GM18511 (cell line): ENCODE measurements at regions not wholly inside any gene's neighbourhood (a gene's known extent, or its start where the extent isn't known, plus 50 kb on each side); places are given as distances from the start of the nearest gene placed in this dataset.

Source experiments
- ATAC-seq: cut with Tn5 transposase; IDR thresholded peaks from one replicate; pipeline ENCODE4 v1.9.1; 2021; ENCODE audit warnings: mild to moderate bottlenecking, moderate library complexity; ENCODE audit not compliant: unreplicated experiment

DNA sequence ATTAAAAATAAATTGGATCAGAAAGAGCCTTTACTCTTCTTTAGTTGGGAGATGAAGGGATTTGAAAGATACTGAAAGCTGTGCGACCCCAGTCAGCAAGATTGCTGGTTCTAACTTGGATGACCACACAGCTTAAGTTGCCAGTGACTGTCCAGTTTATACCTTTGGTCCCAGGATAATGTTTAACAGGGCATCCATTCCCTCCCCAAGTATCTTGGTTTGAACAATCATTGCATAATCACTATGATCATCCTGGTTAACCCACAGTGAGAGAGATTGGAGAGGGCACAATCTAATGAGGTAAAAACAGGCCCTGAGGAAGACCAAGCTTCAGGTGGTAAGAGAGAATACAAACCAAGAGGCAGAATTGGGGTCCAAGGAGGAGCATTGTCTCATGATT, 798.3 kb downstream of the MAFB start:
- ATAC-seq, result no peak

DNA sequence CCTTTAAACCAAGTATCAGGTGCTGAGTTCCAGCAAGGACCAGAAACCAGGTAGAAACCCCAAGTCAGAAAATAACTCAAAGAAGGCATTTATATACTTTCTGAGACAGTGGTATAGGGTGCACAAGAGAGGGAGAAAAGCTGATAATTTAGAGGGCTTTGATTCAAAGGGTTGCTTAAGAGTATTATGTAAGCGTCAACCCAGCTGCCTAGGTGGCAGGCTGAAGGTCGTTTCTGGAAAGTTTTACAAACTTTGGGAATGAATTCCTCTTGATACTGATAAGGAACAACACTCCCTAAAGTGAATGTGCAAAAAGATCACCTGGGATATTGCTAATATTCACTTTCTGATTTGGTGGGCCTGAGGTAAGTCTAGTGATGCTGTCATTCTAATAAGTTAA, 800.7 kb downstream of the MAFB start:
- ATAC-seq, result no peak

- ATAC-seq, result no peak
These were observed 802.3 kb downstream of the MAFB start for GRCh38 chr20:39886650-39887190.

- no peak for ATAC-seq
These were observed 802.9 kb downstream of the MAFB start for GRCh38 chr20:39885975-39886649.

GRCh38 chr20:39882806-39883205, 806.2 kb downstream of the MAFB start:
- ATAC-seq, result no peak

- ATAC-seq, result no peak
These were observed 808.1 kb downstream of the MAFB start for GRCh38 chr20:39880890-39881289.

DNA sequence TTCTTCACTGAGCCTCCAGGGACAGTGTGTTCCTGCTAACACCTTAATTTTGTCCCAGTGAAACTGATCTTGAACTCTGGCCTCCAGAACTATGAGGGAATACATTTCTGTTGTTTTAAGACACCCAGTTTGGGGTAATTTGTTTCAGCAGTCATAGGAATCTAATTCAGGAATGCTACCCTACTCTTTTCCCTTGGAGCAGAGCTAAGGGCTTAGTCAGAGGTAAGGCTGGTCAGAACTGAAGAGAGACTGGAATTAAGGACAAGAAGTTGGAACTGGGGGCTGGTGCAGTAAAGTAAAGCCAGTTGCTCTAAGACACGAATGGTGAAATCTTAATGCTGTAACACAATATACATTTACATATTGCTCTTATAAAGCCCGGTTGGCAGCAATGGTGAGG, 809.7 kb downstream of the MAFB start:
- ATAC-seq, result no peak

GRCh38 chr20:39878809-39879208, 810.2 kb downstream of the MAFB start:
- no peak for ATAC-seq

DNA sequence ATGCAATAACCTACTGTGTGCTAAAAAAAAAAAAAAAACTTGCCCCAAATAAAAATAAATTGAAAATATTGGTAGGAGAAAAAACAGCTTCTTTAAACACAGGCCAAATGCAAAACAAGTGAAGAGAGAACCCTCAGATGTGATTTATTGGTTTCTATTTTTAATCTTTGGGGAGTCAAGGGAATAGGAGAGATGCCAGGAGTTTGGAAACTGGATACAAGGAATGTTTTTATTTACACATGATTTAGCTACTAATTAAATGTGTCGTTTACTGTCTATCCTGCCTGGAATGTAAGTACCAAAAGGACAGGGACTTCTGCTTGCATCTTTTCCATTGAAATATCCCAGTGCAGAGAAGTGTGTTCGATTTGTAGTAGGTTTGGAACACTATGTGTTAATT, 810.7 kb downstream of the MAFB start:
- no peak for ATAC-seq

DNA sequence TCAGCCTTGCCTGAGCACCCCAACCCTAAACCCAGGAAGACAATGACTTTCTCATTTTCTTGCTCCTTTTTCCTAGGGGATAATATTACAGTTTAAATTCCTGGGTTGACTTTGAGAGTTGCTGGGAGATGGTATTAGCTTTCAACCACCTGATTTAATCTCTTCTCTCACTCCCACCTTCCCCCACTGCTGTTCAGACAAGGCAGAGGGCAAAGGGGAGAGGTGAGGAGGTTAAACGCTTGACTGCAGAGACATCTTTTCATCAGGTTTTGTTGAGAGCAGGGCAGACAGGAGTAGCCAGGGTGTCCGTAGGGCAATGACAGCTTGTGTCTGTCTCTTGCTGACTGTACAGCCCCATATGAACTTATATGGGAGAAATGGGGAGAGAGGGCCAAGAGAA, 811.2 kb downstream of the MAFB start:
- no peak for ATAC-seq

DNA sequence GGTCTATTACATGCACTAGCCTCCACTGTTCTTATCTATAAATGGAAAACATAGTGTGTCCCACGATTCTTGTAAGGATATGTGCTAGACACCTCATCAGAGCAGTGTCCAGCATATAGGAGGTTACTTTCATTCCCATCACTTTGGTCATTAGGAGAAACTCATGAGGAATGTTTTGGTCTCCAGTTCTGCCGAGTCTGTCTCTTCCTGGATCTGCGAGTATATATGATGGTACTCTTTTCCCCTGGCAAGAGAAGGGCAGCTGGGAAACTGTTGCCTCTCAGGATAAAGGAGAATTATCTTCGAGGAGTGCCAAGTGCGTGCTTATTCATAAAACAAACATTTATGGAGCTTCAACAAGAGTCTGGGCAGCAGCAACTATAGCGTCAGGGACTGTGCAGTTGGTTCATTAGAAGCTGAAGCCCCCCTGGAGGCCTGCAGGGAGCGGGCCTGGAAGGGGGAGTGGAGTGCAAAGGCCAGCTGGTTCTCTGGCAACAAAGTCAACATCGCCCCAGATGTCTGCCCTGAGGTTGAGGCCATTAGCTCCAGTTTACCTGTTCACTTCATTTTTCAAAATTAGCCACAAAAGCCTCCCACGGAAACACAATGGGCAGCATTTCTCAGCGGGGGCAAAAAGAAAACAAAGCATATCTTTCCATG, 811.9 kb downstream of the MAFB start:
- no peak for ATAC-seq

- ATAC-seq, result no peak
These were observed 813.4 kb downstream of the MAFB start for GRCh38 chr20:39875492-39876110.

- ATAC-seq, result peak; percentile 96
These were observed 814.8 kb downstream of the MAFB start for GRCh38 chr20:39874049-39874893.

GRCh38 chr20:39873286-39873685, 815.8 kb downstream of the MAFB start:
- no peak for ATAC-seq

- no peak for ATAC-seq
These were observed 818.0 kb downstream of the MAFB start for GRCh38 chr20:39871013-39871412.

DNA sequence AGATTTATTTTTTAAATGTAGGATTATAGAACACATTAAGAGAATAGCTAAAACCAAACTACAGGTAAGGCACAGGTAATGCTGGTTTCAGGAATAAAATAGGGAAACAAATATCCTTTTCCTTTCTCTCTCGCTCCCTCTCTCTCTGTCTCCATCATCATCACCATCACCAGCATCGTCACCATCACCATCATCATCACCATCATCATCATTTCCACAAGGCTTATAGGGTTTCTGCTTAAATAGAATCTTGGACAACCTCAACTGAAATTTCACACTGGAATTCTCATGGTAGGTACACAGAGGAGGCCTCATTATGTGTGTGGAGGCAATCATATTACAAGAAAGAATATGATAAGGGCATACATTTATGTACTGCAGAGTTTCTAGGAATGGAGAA, 823.6 kb downstream of the MAFB start:
- no peak for ATAC-seq

DNA sequence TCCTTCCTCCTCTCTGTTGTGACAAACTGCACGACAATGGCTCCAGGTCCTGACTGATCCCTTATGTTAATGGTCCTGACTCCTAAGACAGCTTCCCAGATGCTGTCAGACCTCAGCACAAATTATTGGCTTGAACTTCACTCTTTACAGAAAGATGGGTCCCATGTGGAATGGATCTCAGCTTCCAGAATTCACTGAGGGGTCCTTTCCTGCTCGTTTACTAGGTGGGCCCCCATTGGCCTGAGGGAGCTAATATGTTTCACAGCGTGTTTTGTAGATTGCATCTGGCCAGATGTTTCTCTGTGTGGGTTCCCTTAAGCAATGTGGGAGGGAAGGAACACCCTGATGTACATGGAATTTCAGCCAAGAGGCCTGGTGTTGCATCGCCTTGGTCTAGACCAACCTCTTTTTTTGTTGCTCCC, 826.6 kb downstream of the MAFB start:
- no peak for ATAC-seq

DNA sequence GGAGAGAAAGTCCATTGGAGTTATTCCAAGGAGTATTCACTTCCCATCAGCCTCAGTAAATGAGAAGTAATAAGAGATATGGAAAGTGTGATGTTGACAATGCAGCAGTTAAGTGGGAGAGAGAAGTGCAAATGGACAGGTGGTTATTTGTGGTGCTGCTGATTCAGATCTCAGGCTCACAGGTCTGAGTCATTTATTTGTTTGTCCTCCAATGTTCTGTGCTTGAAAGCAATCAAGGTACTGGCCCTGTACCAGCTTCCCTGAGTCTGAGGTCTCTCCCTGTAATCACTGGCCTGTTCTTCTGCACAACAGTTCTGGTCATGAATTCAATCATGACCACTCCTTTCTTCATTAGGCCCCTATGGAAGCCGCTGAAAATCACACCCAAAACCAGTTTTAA, 827.7 kb downstream of the MAFB start:
- ATAC-seq, result no peak

- ATAC-seq, result no peak
These were observed 831.2 kb downstream of the MAFB start for GRCh38 chr20:39857835-39858234.

DNA sequence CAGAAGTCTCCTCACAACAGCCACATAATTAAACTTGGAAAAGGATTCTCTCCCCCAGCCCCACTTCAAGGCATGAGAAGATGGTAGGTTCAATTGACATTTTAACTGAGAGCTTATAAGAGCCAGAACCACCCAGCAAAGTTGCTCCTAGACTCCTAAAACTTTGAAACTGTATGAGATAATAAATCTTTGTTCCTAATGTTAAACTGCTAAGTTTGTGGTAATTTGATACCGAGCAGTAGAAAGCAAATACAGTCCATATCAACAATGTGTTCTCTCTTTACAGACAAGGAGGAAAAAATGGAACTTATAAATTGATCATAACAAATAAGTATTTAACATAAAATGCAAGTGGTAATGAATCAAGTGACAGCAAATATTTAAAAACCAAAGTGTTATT, 831.8 kb downstream of the MAFB start:
- ATAC-seq, result no peak

DNA sequence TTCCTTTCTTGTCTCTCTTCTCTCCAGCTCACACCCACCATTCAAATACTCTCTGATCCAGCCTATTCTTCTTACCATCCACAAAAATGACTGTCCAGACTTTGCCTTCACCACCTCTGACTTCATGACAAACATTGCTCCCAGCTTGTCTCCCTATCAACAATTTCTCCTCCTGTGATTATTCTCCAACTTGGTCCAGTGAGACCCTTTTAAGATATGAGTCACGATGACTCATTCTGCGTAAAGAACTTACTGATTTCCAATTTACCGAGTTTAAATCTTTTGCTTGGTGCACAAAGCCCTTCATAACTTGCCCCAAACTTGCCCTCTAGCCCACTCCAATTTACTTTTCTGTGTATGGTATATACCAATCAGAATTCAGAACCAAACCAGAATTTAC, 833.2 kb downstream of the MAFB start:
- no peak for ATAC-seq
